Astrocyte (in vitro differentiated cells and primary cell): ENCODE measurements at regions not wholly inside any gene's neighbourhood (a gene's known extent, or its start where the extent isn't known, plus 50 kb on each side); places are given as distances from the start of the nearest gene placed in this dataset.

Source experiments
- DNase-seq: peaks from one replicate; pipeline ENCODE4 v3.0.0-alpha.2; 2010; ENCODE audit warnings: low read depth
- FAIRE-seq: peaks from 2 replicates; lab custom pipeline; 2011; peaks lifted over from hg19 to GRCh38; lab: Jason Lieb, UNC
- H2AFZ ChIP-seq: 2 replicates; pipeline ENCODE4 v1.6.0; 2012; ENCODE audit warnings: low read depth, low read length, inconsistent platforms
- H3K27ac ChIP-seq: 2 replicates; pipeline ENCODE4 v1.5.1; 2011; ENCODE audit warnings: low read depth, low read length, inconsistent platforms
- H3K27me3 ChIP-seq: 2 replicates; pipeline ENCODE4 v1.6.0; 2011; ENCODE audit warnings: low read length, inconsistent platforms; ENCODE audit not compliant: insufficient read depth
- H3K36me3 ChIP-seq: 2 replicates; pipeline ENCODE4 v1.5.1; 2011; ENCODE audit warnings: low read length, inconsistent platforms; ENCODE audit not compliant: insufficient read depth
- H3K4me1 ChIP-seq: 2 replicates; pipeline ENCODE4 v1.5.1; 2011; ENCODE audit warnings: low read length, inconsistent platforms; ENCODE audit not compliant: insufficient read depth
- H3K4me2 ChIP-seq: 2 replicates; pipeline ENCODE4 v1.6.0; 2012; ENCODE audit warnings: low read length, inconsistent platforms
- H3K4me3 ChIP-seq: 2 replicates; pipeline ENCODE4 v1.5.1; 2011; ENCODE audit warnings: low read depth, mild to moderate bottlenecking, low read length, inconsistent platforms; ENCODE audit not compliant: insufficient read depth
- H3K79me2 ChIP-seq: 2 replicates; pipeline ENCODE4 v1.6.0; 2012; ENCODE audit warnings: mild to moderate bottlenecking, low read length, inconsistent platforms; ENCODE audit not compliant: insufficient read depth
- H3K9ac ChIP-seq: 2 replicates; pipeline ENCODE4 v1.6.0; 2012; ENCODE audit warnings: mild to moderate bottlenecking, low read length, inconsistent platforms
- H3K9me3 ChIP-seq: 2 replicates; pipeline ENCODE4 v1.5.1; 2012; ENCODE audit warnings: low read depth, mild to moderate bottlenecking, low read length, inconsistent platforms; ENCODE audit not compliant: insufficient read depth
- H4K20me1 ChIP-seq: 2 replicates; pipeline ENCODE4 v1.6.0; 2012; ENCODE audit warnings: low read length, inconsistent platforms; ENCODE audit not compliant: insufficient read depth
- H3K27ac Mint-ChIP-seq: one replicate; pipeline ENCODE4 v1.8.0; 2021; ENCODE audit warnings: mild to moderate bottlenecking, mixed read lengths; ENCODE audit not compliant: unreplicated experiment
- H3K27me3 Mint-ChIP-seq: one replicate; pipeline ENCODE4 v1.8.0; 2021; ENCODE audit warnings: low read depth, mixed read lengths; ENCODE audit not compliant: unreplicated experiment
- H3K36me3 Mint-ChIP-seq: one replicate; pipeline ENCODE4 v1.8.0; 2021; ENCODE audit warnings: low read depth, mixed read lengths; ENCODE audit not compliant: unreplicated experiment
- H3K4me1 Mint-ChIP-seq: one replicate; pipeline ENCODE4 v1.8.0; 2021; ENCODE audit warnings: low read depth, mixed read lengths; ENCODE audit not compliant: unreplicated experiment
- H3K4me3 Mint-ChIP-seq: one replicate; pipeline ENCODE4 v1.8.0; 2021; ENCODE audit warnings: mild to moderate bottlenecking, moderate library complexity, mixed read lengths; ENCODE audit not compliant: unreplicated experiment
- H3K9me3 Mint-ChIP-seq: one replicate; pipeline ENCODE4 v1.8.0; 2021; ENCODE audit warnings: mild to moderate bottlenecking, mixed read lengths; ENCODE audit not compliant: unreplicated experiment
- CTCF ChIP-seq: IDR thresholded peaks from 2 replicates; pipeline ENCODE4 v1.5.1; 2011; ENCODE audit warnings: low read depth, mild to moderate bottlenecking, inconsistent platforms, low read length, moderate library complexity; ENCODE audit not compliant: insufficient read depth
- EZH2 ChIP-seq: IDR thresholded peaks from 2 replicates; pipeline ENCODE4 v1.6.1; 2012; ENCODE audit warnings: mild to moderate bottlenecking, low read length, inconsistent platforms; ENCODE audit not compliant: insufficient read depth

- DNase-seq (no peak), FAIRE-seq (no peak)
- Mint-ChIP-seq H3K4me3 (no peak overlapping the region), H3K27me3 (no peaks in the 10 kb centered on the region), H3K36me3 (no peaks in the 10 kb centered on the region), H3K27ac (peak overlapping the region; percentile 64), H3K9me3 (no peaks in the 10 kb centered on the region), H3K4me1 (peaks cover 15% of the 10 kb centered on the region)
- Histone ChIP-seq H3K9me3 (no peaks in the 10 kb centered on the region), H4K20me1 (no peaks in the 10 kb centered on the region), H3K79me2 (no peaks in the 10 kb centered on the region), H3K4me1 (no peaks in the 10 kb centered on the region), H3K4me3 (no peak overlapping the region), H3K27ac (no peak overlapping the region), H3K9ac (no peak overlapping the region), H3K4me2 (no peak overlapping the region), H3K36me3 (no peaks in the 10 kb centered on the region), H3K27me3 (no peaks in the 10 kb centered on the region), H2AFZ (no peak overlapping the region)
- TF ChIP-seq EZH2 (no peak), CTCF (no peak)
Measured at GRCh38 chr4:78691971-78692821, 84.0 kb upstream of the BMP2K start.

- no peak overlapping the region for H3K4me3 ChIP-seq
- Mint-ChIP-seq H3K4me1 (peaks cover 15% of the 10 kb centered on the region), H3K27ac (no peak overlapping the region), H3K36me3 (no peaks in the 10 kb centered on the region), H3K4me3 (no peak overlapping the region), H3K27me3 (no peaks in the 10 kb centered on the region), H3K9me3 (no peaks in the 10 kb centered on the region)
- no peaks in the 10 kb centered on the region for H3K4me1 ChIP-seq
- no peaks in the 10 kb centered on the region for H3K36me3 ChIP-seq
- H3K27me3 ChIP-seq: no peaks in the 10 kb centered on the region
- no peaks in the 10 kb centered on the region for H4K20me1 ChIP-seq
- no peak for DNase-seq
- H2AFZ ChIP-seq: no peak overlapping the region
- FAIRE-seq: no peak
- no peak overlapping the region for H3K9ac ChIP-seq
- H3K27ac ChIP-seq: no peak overlapping the region
- no peaks in the 10 kb centered on the region for H3K9me3 ChIP-seq
- H3K79me2 ChIP-seq: no peaks in the 10 kb centered on the region
- no peak overlapping the region for H3K4me2 ChIP-seq
- no peak for TF ChIP-seq CTCF
- TF ChIP-seq EZH2: no peak
Measured at GRCh38 chr4:78692822-78693170, 83.4 kb upstream of the BMP2K start.
